ENCODE measurements at regions not wholly inside any gene's neighbourhood (a gene's known extent, or its start where the extent isn't known, plus 50 kb on each side); places are given as distances from the start of the nearest gene placed in this dataset.

- TF ChIP-seq CTCF (optimal IDR thresholded peaks at IDR 0.05 in 1 of 3, IDR thresholded peaks at IDR 0.05 in 1 of 3, conservative IDR thresholded peaks at IDR 0.05 in 1 of 3; ENCODE audit: extremely low read depth in 1 of 3, insufficient read depth in 2 of 3, low read length in 3 of 3) (no peak), EZH2 (IDR thresholded peaks at IDR 0.05; ENCODE audit: low read length) (no peak)
These were observed 909.6 kb downstream of the DSC3 start for GRCh38 chr18:30132959-30133358.

All from keratinocyte (primary cell).